ENCODE measurements at regions not wholly inside any gene's neighbourhood (a gene's known extent, or its start where the extent isn't known, plus 50 kb on each side); places are given as distances from the start of the nearest gene placed in this dataset.

- no peak for DNase-seq (ENCODE audit: low read depth)
- no peak for TF ChIP-seq CTCF (IDR thresholded peaks at IDR 0.05; ENCODE audit: insufficient read depth, low read depth, low read length, missing control alignments)
- no peak overlapping the region for H3K4me3 ChIP-seq (ENCODE audit: low read length)
Measured at GRCh38 chr3:35042210-35042991, 596.9 kb upstream of the ARPP21 start.

- DNase-seq (ENCODE audit: low read depth): no peak
- H3K4me3 ChIP-seq (ENCODE audit: low read length): no peak overlapping the region
- no peak for TF ChIP-seq CTCF (IDR thresholded peaks at IDR 0.05; ENCODE audit: insufficient read depth, low read depth, low read length, missing control alignments)
Measured at GRCh38 chr3:35043040-35043439, 596.3 kb upstream of the ARPP21 start.

- TF ChIP-seq CTCF (IDR thresholded peaks at IDR 0.05; ENCODE audit: insufficient read depth, low read depth, low read length, missing control alignments): no peak
- DNase-seq (ENCODE audit: low read depth): no peak
Measured at GRCh38 chr3:35044190-35044589, 595.1 kb upstream of the ARPP21 start.

GRCh38 chr3:35045118-35045517 lies 594.2 kb upstream of the ARPP21 start:
- H3K4me3 ChIP-seq (ENCODE audit: low read length): no peak overlapping the region
- TF ChIP-seq CTCF (IDR thresholded peaks at IDR 0.05; ENCODE audit: insufficient read depth, low read depth, low read length, missing control alignments): no peak
- DNase-seq (ENCODE audit: low read depth): no peak

More at GRCh38 chr3:35044190-35044589, 595.1 kb upstream of the ARPP21 start:
- H3K4me3 ChIP-seq (ENCODE audit: low read length): no peak overlapping the region

- no peak for TF ChIP-seq CTCF (IDR thresholded peaks at IDR 0.05; ENCODE audit: insufficient read depth, low read depth, low read length, missing control alignments)
- no peak for DNase-seq (ENCODE audit: low read depth)
- H3K4me3 ChIP-seq (ENCODE audit: low read length): no peak overlapping the region
Measured at GRCh38 chr3:35064761-35065160, 574.6 kb upstream of the ARPP21 start.

GRCh38 chr3:35065891-35066290 lies 573.4 kb upstream of the ARPP21 start:
- H3K4me3 ChIP-seq (ENCODE audit: low read length): no peak overlapping the region
- TF ChIP-seq CTCF (IDR thresholded peaks at IDR 0.05; ENCODE audit: insufficient read depth, low read depth, low read length, missing control alignments): no peak
- no peak for DNase-seq (ENCODE audit: low read depth)

- no peak overlapping the region for H3K4me3 ChIP-seq (ENCODE audit: low read length)
- DNase-seq (ENCODE audit: low read depth): no peak
- TF ChIP-seq CTCF (IDR thresholded peaks at IDR 0.05; ENCODE audit: insufficient read depth, low read depth, low read length, missing control alignments): no peak
Measured at GRCh38 chr3:35067750-35068149, 571.6 kb upstream of the ARPP21 start.
